ENCODE measurements at regions not wholly inside any gene's neighbourhood (a gene's known extent, or its start where the extent isn't known, plus 50 kb on each side); places are given as distances from the start of the nearest gene placed in this dataset.

DNA sequence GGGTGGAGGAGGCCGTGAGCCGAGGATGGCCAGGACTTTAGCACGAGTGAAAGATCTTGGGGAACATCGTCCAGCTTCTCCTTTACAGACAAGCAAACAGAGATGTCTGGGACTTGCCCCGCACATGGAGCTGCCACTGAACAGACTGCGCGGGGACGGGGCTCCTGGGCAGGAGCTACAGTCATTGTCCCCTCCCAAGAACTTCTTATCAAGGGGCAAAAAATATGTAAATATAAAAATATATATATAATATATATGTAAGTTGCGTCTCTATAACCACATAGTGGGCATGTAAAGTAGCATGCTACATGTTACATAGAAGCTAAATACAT, 245.0 kb upstream of the SALL3 start:
- Histone ChIP-seq H3K27me3 (ENCODE audit: control insufficient read depth, insufficient read depth, low read length) (no peaks in the 10 kb centered on the region), H4K20me1 (ENCODE audit: control insufficient read depth, extremely low read depth, insufficient read depth, low read length) (no peaks in the 10 kb centered on the region), H3K79me2 (ENCODE audit: control insufficient read depth, insufficient read depth, low read length) (no peaks in the 10 kb centered on the region), H3K4me3 (replicated peaks in 1 of 4; ENCODE audit: control extremely low read depth in 1 of 4, insufficient read depth in 1 of 4, low read depth in 3 of 4, low read length in 4 of 4) (no peak overlapping the region), H3K27ac (ENCODE audit: insufficient read depth, low read length) (no peak overlapping the region), H3K4me1 (ENCODE audit: control insufficient read depth, extremely low read depth, insufficient read depth, low read length) (no peaks in the 10 kb centered on the region), H3K9ac (ENCODE audit: insufficient read depth, low read length) (no peak overlapping the region), H2AFZ (ENCODE audit: low read length) (no peak overlapping the region), H3K9me3 (ENCODE audit: control insufficient read depth, insufficient read depth, low read depth, low read length) (no peaks in the 10 kb centered on the region), H3K4me2 (ENCODE audit: extremely low read depth, insufficient read depth, low read length) (no peak overlapping the region), H3K36me3 (ENCODE audit: control insufficient read depth, insufficient read depth, low read length) (no peaks in the 10 kb centered on the region)
- DNase-seq (ENCODE audit: low read depth in 2 of 2) = no peak
- TF ChIP-seq, protein P1, sequence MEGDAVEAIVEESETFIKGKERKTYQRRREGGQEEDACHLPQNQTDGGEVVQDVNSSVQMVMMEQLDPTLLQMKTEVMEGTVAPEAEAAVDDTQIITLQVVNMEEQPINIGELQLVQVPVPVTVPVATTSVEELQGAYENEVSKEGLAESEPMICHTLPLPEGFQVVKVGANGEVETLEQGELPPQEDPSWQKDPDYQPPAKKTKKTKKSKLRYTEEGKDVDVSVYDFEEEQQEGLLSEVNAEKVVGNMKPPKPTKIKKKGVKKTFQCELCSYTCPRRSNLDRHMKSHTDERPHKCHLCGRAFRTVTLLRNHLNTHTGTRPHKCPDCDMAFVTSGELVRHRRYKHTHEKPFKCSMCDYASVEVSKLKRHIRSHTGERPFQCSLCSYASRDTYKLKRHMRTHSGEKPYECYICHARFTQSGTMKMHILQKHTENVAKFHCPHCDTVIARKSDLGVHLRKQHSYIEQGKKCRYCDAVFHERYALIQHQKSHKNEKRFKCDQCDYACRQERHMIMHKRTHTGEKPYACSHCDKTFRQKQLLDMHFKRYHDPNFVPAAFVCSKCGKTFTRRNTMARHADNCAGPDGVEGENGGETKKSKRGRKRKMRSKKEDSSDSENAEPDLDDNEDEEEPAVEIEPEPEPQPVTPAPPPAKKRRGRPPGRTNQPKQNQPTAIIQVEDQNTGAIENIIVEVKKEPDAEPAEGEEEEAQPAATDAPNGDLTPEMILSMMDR (conservative IDR thresholded peaks at IDR 0.05 in 1 of 2, IDR thresholded peaks at IDR 0.05 in 1 of 2; ENCODE audit: low read depth in 1 of 2, low read length in 2 of 2) = no peak
- no peak for TF ChIP-seq EZH2 (IDR thresholded peaks at IDR 0.05; ENCODE audit: low read length, missing control alignments)

DNA sequence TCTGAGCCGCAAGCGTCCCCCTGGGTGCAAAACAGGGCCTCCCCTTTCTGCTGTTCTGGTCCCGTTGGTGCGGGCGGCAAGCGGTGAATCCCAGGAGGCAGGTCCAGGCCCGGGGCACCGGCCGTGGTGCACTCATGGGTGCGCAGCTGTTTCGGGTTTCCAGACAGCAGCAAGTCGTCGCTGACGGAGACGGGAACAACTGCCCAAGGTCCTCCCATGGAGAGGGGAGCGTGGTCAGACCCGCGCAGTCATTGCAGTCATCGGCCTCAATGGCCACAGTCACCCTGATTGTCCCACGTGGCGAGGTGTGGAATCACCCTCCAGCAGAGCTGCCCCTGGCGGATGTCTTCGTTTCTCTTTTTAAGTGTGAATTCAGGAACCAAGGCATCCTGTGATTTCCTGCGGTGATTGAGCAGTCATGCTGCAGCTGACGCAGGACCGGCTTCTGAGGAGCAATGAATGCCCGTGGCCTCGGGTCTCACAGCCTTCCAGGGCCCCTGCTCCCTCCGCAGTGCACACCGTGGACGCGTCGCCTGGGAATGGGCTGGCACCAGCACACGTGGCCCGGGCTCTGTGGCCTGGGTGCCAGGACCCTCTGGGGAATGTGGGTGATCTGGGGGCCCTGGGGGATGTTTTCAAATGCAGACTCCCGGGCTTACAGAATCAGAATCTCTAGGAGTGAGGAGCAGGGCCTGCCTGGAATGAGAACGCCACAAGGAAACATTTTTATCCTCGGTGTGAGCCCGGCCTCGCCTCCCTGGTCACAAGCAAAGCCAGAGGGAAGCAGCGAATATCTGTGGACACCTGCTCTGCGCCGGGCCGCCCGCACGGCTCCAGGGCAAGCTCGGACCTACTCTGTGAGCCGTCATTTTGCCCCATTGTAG, 244.2 kb upstream of the SALL3 start:
- Histone ChIP-seq H2AFZ (ENCODE audit: low read length) (no peak overlapping the region), H3K36me3 (ENCODE audit: control insufficient read depth, insufficient read depth, low read length) (no peaks in the 10 kb centered on the region), H3K9me3 (ENCODE audit: control insufficient read depth, insufficient read depth, low read depth, low read length) (no peaks in the 10 kb centered on the region), H3K9ac (ENCODE audit: insufficient read depth, low read length) (no peak overlapping the region), H3K79me2 (ENCODE audit: control insufficient read depth, insufficient read depth, low read length) (no peaks in the 10 kb centered on the region), H3K4me3 (replicated peaks in 1 of 4; ENCODE audit: control extremely low read depth in 1 of 4, insufficient read depth in 1 of 4, low read depth in 3 of 4, low read length in 4 of 4) (no peak overlapping the region), H3K27me3 (ENCODE audit: control insufficient read depth, insufficient read depth, low read length) (no peaks in the 10 kb centered on the region), H4K20me1 (ENCODE audit: control insufficient read depth, extremely low read depth, insufficient read depth, low read length) (no peaks in the 10 kb centered on the region), H3K4me1 (ENCODE audit: control insufficient read depth, extremely low read depth, insufficient read depth, low read length) (no peaks in the 10 kb centered on the region), H3K27ac (ENCODE audit: insufficient read depth, low read length) (no peak overlapping the region), H3K4me2 (ENCODE audit: extremely low read depth, insufficient read depth, low read length) (no peak overlapping the region)
- TF ChIP-seq, protein P1 (conservative IDR thresholded peaks at IDR 0.05 in 1 of 2, IDR thresholded peaks at IDR 0.05 in 1 of 2; ENCODE audit: low read depth in 1 of 2, low read length in 2 of 2) = no peak
- no peak for TF ChIP-seq EZH2 (IDR thresholded peaks at IDR 0.05; ENCODE audit: low read length, missing control alignments)
- DNase-seq (ENCODE audit: low read depth in 2 of 2) = no peak

DNA sequence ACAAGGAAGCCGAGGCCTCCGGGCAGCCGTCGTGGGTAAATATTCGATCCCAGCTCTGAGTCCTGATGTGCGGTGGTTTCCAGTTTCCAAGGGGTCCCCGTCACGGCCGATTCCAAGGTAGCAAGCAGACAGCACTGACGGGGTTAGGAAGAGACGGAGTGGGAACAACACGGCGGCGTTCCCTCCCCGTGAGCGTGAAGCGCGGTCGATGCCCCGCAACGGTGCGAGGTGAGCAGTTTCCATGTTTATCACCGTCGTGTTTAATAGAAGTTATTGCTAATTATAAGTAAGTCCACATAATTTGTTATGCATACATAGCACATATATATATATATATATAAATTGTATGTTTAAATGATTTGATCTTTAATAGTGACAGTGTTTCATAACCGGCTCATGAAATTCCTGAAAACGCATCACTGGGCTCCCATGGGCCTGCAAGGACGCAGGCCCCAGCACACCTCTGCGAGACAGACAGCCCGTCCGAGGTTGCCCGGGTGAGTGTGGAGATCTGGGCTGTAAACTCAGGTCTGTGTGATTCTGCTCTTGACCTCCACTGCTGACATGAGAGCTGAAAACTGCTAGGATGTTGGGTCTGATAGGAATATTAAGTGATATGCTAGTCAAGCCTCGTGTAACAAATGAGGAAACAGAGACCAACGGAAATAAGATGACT, 243.5 kb upstream of the SALL3 start:
- TF ChIP-seq, protein P1 (conservative IDR thresholded peaks at IDR 0.05 in 1 of 2, IDR thresholded peaks at IDR 0.05 in 1 of 2; ENCODE audit: low read depth in 1 of 2, low read length in 2 of 2) = no peak
- no peak for TF ChIP-seq EZH2 (IDR thresholded peaks at IDR 0.05; ENCODE audit: low read length, missing control alignments)
- no peak for DNase-seq (ENCODE audit: low read depth in 2 of 2)
- H3K9me3 ChIP-seq (ENCODE audit: control insufficient read depth, insufficient read depth, low read depth, low read length) = no peaks in the 10 kb centered on the region

More for the DNA sequence above, 243.5 kb upstream of the SALL3 start:
- Histone ChIP-seq H3K27me3 (ENCODE audit: control insufficient read depth, insufficient read depth, low read length) (no peaks in the 10 kb centered on the region), H3K27ac (ENCODE audit: insufficient read depth, low read length) (no peak overlapping the region), H3K36me3 (ENCODE audit: control insufficient read depth, insufficient read depth, low read length) (no peaks in the 10 kb centered on the region), H3K4me2 (ENCODE audit: extremely low read depth, insufficient read depth, low read length) (no peak overlapping the region), H2AFZ (ENCODE audit: low read length) (no peak overlapping the region), H3K4me3 (replicated peaks in 1 of 4; ENCODE audit: control extremely low read depth in 1 of 4, insufficient read depth in 1 of 4, low read depth in 3 of 4, low read length in 4 of 4) (no peak overlapping the region), H3K9ac (ENCODE audit: insufficient read depth, low read length) (no peak overlapping the region), H4K20me1 (ENCODE audit: control insufficient read depth, extremely low read depth, insufficient read depth, low read length) (no peaks in the 10 kb centered on the region), H3K79me2 (ENCODE audit: control insufficient read depth, insufficient read depth, low read length) (no peaks in the 10 kb centered on the region), H3K4me1 (ENCODE audit: control insufficient read depth, extremely low read depth, insufficient read depth, low read length) (no peaks in the 10 kb centered on the region)

Measured in fibroblast of lung (primary cell).